ENCODE measurements at regions not wholly inside any gene's neighbourhood (a gene's known extent, or its start where the extent isn't known, plus 50 kb on each side); places are given as distances from the start of the nearest gene placed in this dataset.

- H3K9me2 ChIP-seq (ENCODE audit: insufficient read depth): no peaks in the 10 kb centered on the region
- peaks cover 6% of the 10 kb centered on the region for H3K9me3 Mint-ChIP-seq
- H4K20me1 ChIP-seq (replicated peaks; ENCODE audit: insufficient read depth): no peaks in the 10 kb centered on the region
- H3K4me3 Mint-ChIP-seq: no peak overlapping the region
- no peak overlapping the region for H3K4me3 ChIP-seq
- H3K27ac ChIP-seq (ENCODE audit: low read depth): no peak overlapping the region
- no peak for TF ChIP-seq ZNF114 (CRISPR knock-in tag; IDR thresholded peaks at IDR 0.05)
- TF ChIP-seq REST (IDR thresholded peaks at IDR 0.05; ENCODE audit: unreplicated experiment): no peak
- no peak for TF ChIP-seq EZH2 (IDR thresholded peaks at IDR 0.05; ENCODE audit: low read depth, unreplicated experiment)
- no peak for TF ChIP-seq POLR2AphosphoS5 (IDR thresholded peaks at IDR 0.05; ENCODE audit: low read depth)
- TF ChIP-seq, protein P1, sequence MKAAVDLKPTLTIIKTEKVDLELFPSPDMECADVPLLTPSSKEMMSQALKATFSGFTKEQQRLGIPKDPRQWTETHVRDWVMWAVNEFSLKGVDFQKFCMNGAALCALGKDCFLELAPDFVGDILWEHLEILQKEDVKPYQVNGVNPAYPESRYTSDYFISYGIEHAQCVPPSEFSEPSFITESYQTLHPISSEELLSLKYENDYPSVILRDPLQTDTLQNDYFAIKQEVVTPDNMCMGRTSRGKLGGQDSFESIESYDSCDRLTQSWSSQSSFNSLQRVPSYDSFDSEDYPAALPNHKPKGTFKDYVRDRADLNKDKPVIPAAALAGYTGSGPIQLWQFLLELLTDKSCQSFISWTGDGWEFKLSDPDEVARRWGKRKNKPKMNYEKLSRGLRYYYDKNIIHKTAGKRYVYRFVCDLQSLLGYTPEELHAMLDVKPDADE (IDR thresholded peaks at IDR 0.05): no peak
- TF ChIP-seq, protein P2, sequence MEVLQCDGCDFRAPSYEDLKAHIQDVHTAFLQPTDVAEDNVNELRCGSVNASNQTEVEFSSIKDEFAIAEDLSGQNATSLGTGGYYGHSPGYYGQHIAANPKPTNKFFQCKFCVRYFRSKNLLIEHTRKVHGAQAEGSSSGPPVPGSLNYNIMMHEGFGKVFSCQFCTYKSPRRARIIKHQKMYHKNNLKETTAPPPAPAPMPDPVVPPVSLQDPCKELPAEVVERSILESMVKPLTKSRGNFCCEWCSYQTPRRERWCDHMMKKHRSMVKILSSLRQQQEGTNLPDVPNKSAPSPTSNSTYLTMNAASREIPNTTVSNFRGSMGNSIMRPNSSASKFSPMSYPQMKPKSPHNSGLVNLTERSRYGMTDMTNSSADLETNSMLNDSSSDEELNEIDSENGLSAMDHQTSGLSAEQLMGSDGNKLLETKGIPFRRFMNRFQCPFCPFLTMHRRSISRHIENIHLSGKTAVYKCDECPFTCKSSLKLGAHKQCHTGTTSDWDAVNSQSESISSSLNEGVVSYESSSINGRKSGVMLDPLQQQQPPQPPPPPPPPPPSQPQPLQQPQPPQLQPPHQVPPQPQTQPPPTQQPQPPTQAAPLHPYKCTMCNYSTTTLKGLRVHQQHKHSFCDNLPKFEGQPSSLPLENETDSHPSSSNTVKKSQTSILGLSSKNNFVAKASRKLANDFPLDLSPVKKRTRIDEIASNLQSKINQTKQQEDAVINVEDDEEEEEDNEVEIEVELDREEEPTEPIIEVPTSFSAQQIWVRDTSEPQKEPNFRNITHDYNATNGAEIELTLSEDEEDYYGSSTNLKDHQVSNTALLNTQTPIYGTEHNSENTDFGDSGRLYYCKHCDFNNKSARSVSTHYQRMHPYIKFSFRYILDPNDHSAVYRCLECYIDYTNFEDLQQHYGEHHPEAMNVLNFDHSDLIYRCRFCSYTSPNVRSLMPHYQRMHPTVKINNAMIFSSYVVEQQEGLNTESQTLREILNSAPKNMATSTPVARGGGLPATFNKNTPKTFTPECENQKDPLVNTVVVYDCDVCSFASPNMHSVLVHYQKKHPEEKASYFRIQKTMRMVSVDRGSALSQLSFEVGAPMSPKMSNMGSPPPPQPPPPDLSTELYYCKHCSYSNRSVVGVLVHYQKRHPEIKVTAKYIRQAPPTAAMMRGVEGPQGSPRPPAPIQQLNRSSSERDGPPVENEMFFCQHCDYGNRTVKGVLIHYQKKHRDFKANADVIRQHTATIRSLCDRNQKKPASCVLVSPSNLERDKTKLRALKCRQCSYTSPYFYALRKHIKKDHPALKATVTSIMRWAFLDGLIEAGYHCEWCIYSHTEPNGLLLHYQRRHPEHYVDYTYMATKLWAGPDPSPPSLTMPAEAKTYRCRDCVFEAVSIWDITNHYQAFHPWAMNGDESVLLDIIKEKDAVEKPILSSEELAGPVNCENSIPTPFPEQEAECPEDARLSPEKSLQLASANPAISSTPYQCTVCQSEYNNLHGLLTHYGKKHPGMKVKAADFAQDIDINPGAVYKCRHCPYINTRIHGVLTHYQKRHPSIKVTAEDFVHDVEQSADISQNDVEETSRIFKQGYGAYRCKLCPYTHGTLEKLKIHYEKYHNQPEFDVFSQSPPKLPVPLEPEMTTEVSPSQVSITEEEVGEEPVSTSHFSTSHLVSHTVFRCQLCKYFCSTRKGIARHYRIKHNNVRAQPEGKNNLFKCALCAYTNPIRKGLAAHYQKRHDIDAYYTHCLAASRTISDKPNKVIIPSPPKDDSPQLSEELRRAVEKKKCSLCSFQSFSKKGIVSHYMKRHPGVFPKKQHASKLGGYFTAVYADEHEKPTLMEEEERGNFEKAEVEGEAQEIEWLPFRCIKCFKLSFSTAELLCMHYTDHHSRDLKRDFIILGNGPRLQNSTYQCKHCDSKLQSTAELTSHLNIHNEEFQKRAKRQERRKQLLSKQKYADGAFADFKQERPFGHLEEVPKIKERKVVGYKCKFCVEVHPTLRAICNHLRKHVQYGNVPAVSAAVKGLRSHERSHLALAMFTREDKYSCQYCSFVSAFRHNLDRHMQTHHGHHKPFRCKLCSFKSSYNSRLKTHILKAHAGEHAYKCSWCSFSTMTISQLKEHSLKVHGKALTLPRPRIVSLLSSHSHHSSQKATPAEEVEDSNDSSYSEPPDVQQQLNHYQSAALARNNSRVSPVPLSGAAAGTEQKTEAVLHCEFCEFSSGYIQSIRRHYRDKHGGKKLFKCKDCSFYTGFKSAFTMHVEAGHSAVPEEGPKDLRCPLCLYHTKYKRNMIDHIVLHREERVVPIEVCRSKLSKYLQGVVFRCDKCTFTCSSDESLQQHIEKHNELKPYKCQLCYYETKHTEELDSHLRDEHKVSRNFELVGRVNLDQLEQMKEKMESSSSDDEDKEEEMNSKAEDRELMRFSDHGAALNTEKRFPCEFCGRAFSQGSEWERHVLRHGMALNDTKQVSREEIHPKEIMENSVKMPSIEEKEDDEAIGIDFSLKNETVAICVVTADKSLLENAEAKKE (CRISPR knock-in tag; IDR thresholded peaks at IDR 0.05): no peak
- TF ChIP-seq NANOG (IDR thresholded peaks at IDR 0.05; ENCODE audit: borderline replicate concordance): no peak
- no peak for TF ChIP-seq EZH2phosphoT487 (IDR thresholded peaks at IDR 0.05; ENCODE audit: unreplicated experiment)
- no peak for TF ChIP-seq ZNF331 (CRISPR knock-in tag; IDR thresholded peaks at IDR 0.05; ENCODE audit: low read depth)
- TF ChIP-seq STAT1 (IDR thresholded peaks at IDR 0.05; ENCODE audit: unreplicated experiment): no peak
- no peak for TF ChIP-seq CTCF (conservative IDR thresholded peaks at IDR 0.05; ENCODE audit: low read depth in 2 of 2)
- TF ChIP-seq JUNB (IDR thresholded peaks at IDR 0.05; ENCODE audit: unreplicated experiment): no peak
- TF ChIP-seq CREB1 (CRISPR knock-in tag; IDR thresholded peaks at IDR 0.05; ENCODE audit: low read depth): no peak
- H3K4me1 ChIP-seq (ENCODE audit: insufficient read depth): no peaks in the 10 kb centered on the region
- ATAC-seq (no peak), DNase-seq (ENCODE audit: low spot score) (no peak)
- peaks cover 2% of the 10 kb centered on the region for H3K27me3 Mint-ChIP-seq (ENCODE audit: insufficient read depth, low read depth, poor library complexity)
- H3K36me3 ChIP-seq (ENCODE audit: insufficient read depth): no peaks in the 10 kb centered on the region
- H3K79me2 ChIP-seq (replicated peaks; ENCODE audit: insufficient read depth): no peaks in the 10 kb centered on the region
- no peak overlapping the region for H3K27ac Mint-ChIP-seq
- H3K27me3 ChIP-seq (ENCODE audit: insufficient read depth): no peaks in the 10 kb centered on the region
- no peaks in the 10 kb centered on the region for H3F3A ChIP-seq (replicated peaks; ENCODE audit: low read depth)
- H2AFZ ChIP-seq: no peak overlapping the region
- peaks cover under 1% of the 10 kb centered on the region; the same call in 2 of the 3 replicates for H3K4me1 Mint-ChIP-seq
- no peak overlapping the region for H3K4me2 ChIP-seq
- H3K36me3 Mint-ChIP-seq (ENCODE audit: low read depth): no peaks in the 10 kb centered on the region
Measured at GRCh38 chr16:9337308-9338032, 246.0 kb downstream of the HAPSTR1 start.
